Loucy (cell line): ENCODE measurements at regions not wholly inside any gene's neighbourhood (a gene's known extent, or its start where the extent isn't known, plus 50 kb on each side); places are given as distances from the start of the nearest gene placed in this dataset.

Experiments used
- CTCF ChIP-seq: fragments of 200-600 bp; sonication (generic); conservative IDR thresholded peaks from 2 replicates; pipeline ENCODE4 v1.5.1; 2014; ENCODE audit warnings: mild to moderate bottlenecking, antibody characterized with exemption, low read length
- EZH2phosphoT487 ChIP-seq: fragments of 200-600 bp; IDR thresholded peaks from 2 replicates; pipeline ENCODE4 v1.6.1; 2018; ENCODE audit warnings: antibody characterized with exemption, mild to moderate bottlenecking, moderate library complexity, borderline replicate concordance

DNA sequence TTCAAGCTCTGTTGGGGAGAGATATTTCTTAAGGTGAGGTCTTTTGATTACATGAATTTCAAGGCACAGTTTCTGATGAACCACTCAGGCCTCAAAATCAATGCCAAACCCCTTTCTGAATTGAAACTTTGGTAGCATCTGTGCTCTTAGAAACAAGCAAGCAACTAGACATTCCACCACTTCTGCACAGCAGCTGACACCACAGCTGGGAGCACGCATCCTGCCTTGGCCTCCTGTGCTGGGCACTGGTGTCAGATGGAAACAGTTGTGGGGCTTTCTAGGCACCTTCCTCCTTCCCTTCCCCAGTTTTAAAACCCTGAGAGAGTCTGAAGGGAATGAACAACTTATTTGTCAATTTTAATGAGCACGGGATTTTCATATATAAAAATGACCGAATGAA lies 360.2 kb downstream of the ADGRL2 start:
- TF ChIP-seq CTCF (no peak), EZH2phosphoT487 (no peak)
